ENCODE measurements at regions not wholly inside any gene's neighbourhood (a gene's known extent, or its start where the extent isn't known, plus 50 kb on each side); places are given as distances from the start of the nearest gene placed in this dataset.

- H3K9ac ChIP-seq (ENCODE audit: low read depth, low read length): no peak overlapping the region
- H2BK120ac ChIP-seq (ENCODE audit: low read depth, low read length): no peak overlapping the region
- BruUV-seq (replicated peaks): no TSS peak
- H3K18ac ChIP-seq (ENCODE audit: low read depth, low read length): no peak overlapping the region
- no peak overlapping the region for H2AK5ac ChIP-seq (ENCODE audit: low read depth, low read length)
- H3K79me1 ChIP-seq (ENCODE audit: low read depth in 1 of 2, low read length in 2 of 2): no peaks in the 10 kb centered on the region
- no peak overlapping the region for H3K23ac ChIP-seq (ENCODE audit: low read depth, low read length)
- no peak overlapping the region for H3K56ac ChIP-seq (ENCODE audit: extremely low read depth, insufficient read depth, low read length)
- intact Hi-C loops (cut with micrococcal nuclease): no loop called here
- no peak overlapping the region for H2AFZ ChIP-seq (replicated peaks; ENCODE audit: low read length, poor library complexity)
- no peak for ATAC-seq (ENCODE audit: low read depth)
- no peak overlapping the region for H3K27ac ChIP-seq (ENCODE audit: insufficient read depth, low read length)
- no peak overlapping the region for H4K8ac ChIP-seq (ENCODE audit: low read depth in 2 of 2, low read length in 2 of 2)
- no peak overlapping the region for H2BK15ac ChIP-seq (ENCODE audit: low read depth, low read length)
- DNase-seq: no peak
- H3K4ac ChIP-seq (ENCODE audit: low read depth, low read length): no peak overlapping the region
- POLR2A ChIA-PET (ENCODE audit: unreplicated experiment): no interaction called here
- in situ Hi-C loops (cut with MboI; ENCODE audit: low sequenced_read_pairs): no loop called here
- no peak overlapping the region for H4K91ac ChIP-seq (ENCODE audit: insufficient read depth, low read depth, low read length)
- no peak overlapping the region for H2BK5ac ChIP-seq (ENCODE audit: low read depth, low read length, poor library complexity, severe bottlenecking)
- WGBS, 2 experiments (ENCODE audit: extremely low coverage in 2 of 2, insufficient read length in 1 of 2): no CpG with 5 or more reads among the region's 2 CpGs
- H2BK20ac ChIP-seq (ENCODE audit: low read depth, low read length): no peak overlapping the region
- H3K4me3 ChIP-seq (ENCODE audit: insufficient read depth, low read depth, low read length): no peak overlapping the region
- no peaks in the 10 kb centered on the region for H3K9me1 ChIP-seq (ENCODE audit: insufficient read depth, low read length)
- H3K27me3 ChIP-seq (ENCODE audit: control insufficient read depth, insufficient read depth, low read length): no peaks in the 10 kb centered on the region; the same call in 1 of the 2 replicates
- no peaks in the 10 kb centered on the region for H4K20me1 ChIP-seq (ENCODE audit: insufficient read depth, low read length)
- no peaks in the 10 kb centered on the region for H3K4me1 ChIP-seq (ENCODE audit: control insufficient read depth, insufficient read depth, low read length)
- CTCF ChIA-PET: interaction anchor here (1.2 kb wide), 1 partner anchor 11 kb away, joined by 3 read pairs; no protein-coding TSS in a partner anchor
- H4K5ac ChIP-seq (ENCODE audit: low read depth, low read length): no peak overlapping the region
- H3K4me2 ChIP-seq (ENCODE audit: low read depth, low read length): no peak overlapping the region
- H3K9me3 ChIP-seq (ENCODE audit: control insufficient read depth, insufficient read depth, low read length): 0 out of 2 replicates have a peak, but pooled peaks cover 2% of the 10 kb centered on the region
- no peak overlapping the region; the same call in 1 of the 2 replicates for H3K14ac ChIP-seq (replicated peaks; ENCODE audit: low read depth, low read length)
- no peaks in the 10 kb centered on the region for H3K36me3 ChIP-seq (ENCODE audit: control insufficient read depth, insufficient read depth, low read length)
- TF ChIP-seq CEBPB (IDR thresholded peaks at IDR 0.05; ENCODE audit: low read depth, low read length) (no peak), MAFK (IDR thresholded peaks at IDR 0.05; ENCODE audit: low read depth, low read length) (no peak), RCOR1 (IDR thresholded peaks at IDR 0.05; ENCODE audit: insufficient replicate concordance, low read length) (no peak), USF2 (IDR thresholded peaks at IDR 0.05; ENCODE audit: low read depth, low read length) (no peak), BHLHE40 (IDR thresholded peaks at IDR 0.05; ENCODE audit: low read depth, low read length) (no peak), RFX5 (IDR thresholded peaks at IDR 0.05; ENCODE audit: low read depth, low read length) (no peak), RAD21 (IDR thresholded peaks at IDR 0.05; ENCODE audit: low read length) (no peak), MAZ (IDR thresholded peaks at IDR 0.05; ENCODE audit: borderline replicate concordance, low read depth, low read length) (no peak), ELK1 (IDR thresholded peaks at IDR 0.05; ENCODE audit: borderline replicate concordance, low read depth, low read length) (no peak), NFE2L2 (IDR thresholded peaks at IDR 0.05; ENCODE audit: low read depth, low read length) (no peak), POLR2A (IDR thresholded peaks at IDR 0.05; ENCODE audit: low read depth, low read length) (no peak), CHD1 (IDR thresholded peaks at IDR 0.05; ENCODE audit: low read depth, low read length) (no peak), FOS (IDR thresholded peaks at IDR 0.05; ENCODE audit: low read depth, low read length) (no peak)
- TF ChIP-seq, protein P1, sequence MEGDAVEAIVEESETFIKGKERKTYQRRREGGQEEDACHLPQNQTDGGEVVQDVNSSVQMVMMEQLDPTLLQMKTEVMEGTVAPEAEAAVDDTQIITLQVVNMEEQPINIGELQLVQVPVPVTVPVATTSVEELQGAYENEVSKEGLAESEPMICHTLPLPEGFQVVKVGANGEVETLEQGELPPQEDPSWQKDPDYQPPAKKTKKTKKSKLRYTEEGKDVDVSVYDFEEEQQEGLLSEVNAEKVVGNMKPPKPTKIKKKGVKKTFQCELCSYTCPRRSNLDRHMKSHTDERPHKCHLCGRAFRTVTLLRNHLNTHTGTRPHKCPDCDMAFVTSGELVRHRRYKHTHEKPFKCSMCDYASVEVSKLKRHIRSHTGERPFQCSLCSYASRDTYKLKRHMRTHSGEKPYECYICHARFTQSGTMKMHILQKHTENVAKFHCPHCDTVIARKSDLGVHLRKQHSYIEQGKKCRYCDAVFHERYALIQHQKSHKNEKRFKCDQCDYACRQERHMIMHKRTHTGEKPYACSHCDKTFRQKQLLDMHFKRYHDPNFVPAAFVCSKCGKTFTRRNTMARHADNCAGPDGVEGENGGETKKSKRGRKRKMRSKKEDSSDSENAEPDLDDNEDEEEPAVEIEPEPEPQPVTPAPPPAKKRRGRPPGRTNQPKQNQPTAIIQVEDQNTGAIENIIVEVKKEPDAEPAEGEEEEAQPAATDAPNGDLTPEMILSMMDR (conservative IDR thresholded peaks at IDR 0.05; ENCODE audit: low read depth, low read length): no peak
- dilution Hi-C loops (cut with HindIII; ENCODE audit: low sequenced_read_pairs, unreplicated experiment): no loop called here
- H2AK9ac ChIP-seq (replicated peaks; ENCODE audit: low read depth, low read length, poor library complexity): no peak overlapping the region
These were observed 171.6 kb downstream of the GAS1 start for GRCh38 chr9:86775718-86776117.
